ENCODE measurements at regions not wholly inside any gene's neighbourhood (a gene's known extent, or its start where the extent isn't known, plus 50 kb on each side); places are given as distances from the start of the nearest gene placed in this dataset.

- H3K27me3 Mint-ChIP-seq = no peaks in the 10 kb centered on the region
- no peak for DNase-seq
- H3K9me3 Mint-ChIP-seq = peaks cover 11% of the 10 kb centered on the region
- no peaks in the 10 kb centered on the region for H3K36me3 Mint-ChIP-seq
- H3K27ac Mint-ChIP-seq = no peak overlapping the region
- no peak overlapping the region for H3K4me3 Mint-ChIP-seq
- no peaks in the 10 kb centered on the region for H3K4me1 Mint-ChIP-seq
- CTCF ChIA-PET = no interaction called here
Measured at GRCh38 chr21:40901691-40902090, 54.7 kb upstream of the DSCAM start.

- Mint-ChIP-seq H3K36me3 (no peaks in the 10 kb centered on the region), H3K4me1 (no peaks in the 10 kb centered on the region), H3K27ac (no peak overlapping the region), H3K4me3 (no peak overlapping the region), H3K9me3 (peaks cover 11% of the 10 kb centered on the region), H3K27me3 (no peaks in the 10 kb centered on the region)
- no peak for DNase-seq
- CTCF ChIA-PET = no interaction called here
Measured at GRCh38 chr21:40902299-40902698, 55.3 kb upstream of the DSCAM start.

DNA sequence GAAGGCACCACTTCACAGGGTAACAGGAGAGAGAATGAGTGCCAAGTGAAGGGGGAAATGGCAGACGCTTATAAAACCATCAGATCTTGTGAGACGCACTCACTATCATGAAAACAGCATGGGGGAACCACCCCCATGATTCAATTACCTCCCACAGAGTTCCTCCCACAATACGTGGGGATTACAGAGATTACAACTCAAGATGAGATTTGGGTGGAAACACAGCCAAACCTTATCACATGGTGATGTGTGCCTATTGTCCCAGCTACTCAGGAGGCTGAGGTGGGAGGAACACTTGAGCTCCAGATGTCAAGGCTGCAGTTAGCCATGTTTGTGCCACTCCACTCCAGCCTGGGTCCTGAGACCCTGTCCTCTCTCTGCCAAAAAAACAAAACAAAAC is 56.0 kb upstream of the DSCAM start:
- Mint-ChIP-seq H3K4me3 (no peak overlapping the region), H3K27me3 (no peaks in the 10 kb centered on the region), H3K9me3 (peaks cover 11% of the 10 kb centered on the region), H3K27ac (no peak overlapping the region), H3K36me3 (no peaks in the 10 kb centered on the region), H3K4me1 (no peaks in the 10 kb centered on the region)
- CTCF ChIA-PET = no interaction called here
- no peak for DNase-seq

GRCh38 chr21:40905251-40905650 is 58.3 kb upstream of the DSCAM start:
- no peaks in the 10 kb centered on the region for H3K27me3 Mint-ChIP-seq
- CTCF ChIA-PET = no interaction called here
- H3K27ac Mint-ChIP-seq = no peak overlapping the region
- no peak for DNase-seq
- no peak overlapping the region for H3K4me3 Mint-ChIP-seq
- H3K36me3 Mint-ChIP-seq = no peaks in the 10 kb centered on the region
- peaks cover 4% of the 10 kb centered on the region for H3K9me3 Mint-ChIP-seq
- H3K4me1 Mint-ChIP-seq = no peaks in the 10 kb centered on the region

DNA sequence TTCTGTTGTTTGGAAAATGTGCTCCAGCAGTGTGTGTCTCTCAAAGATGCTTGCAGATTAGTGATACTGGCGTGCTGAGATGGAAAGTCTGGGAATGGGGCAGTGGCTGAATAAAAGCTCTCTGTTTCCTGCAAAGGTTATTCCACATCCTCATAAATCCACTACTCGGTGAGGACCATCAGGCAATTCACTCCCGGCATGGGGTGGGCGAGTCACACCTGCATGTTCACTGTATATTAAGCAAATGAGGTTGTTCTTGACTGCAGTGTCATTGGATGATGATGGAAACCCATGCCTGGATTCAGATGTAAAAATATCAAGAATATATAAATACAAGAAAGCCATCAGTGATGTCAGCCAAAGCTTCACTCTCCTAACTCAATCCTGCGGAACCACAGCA is 65.4 kb upstream of the DSCAM start:
- Mint-ChIP-seq H3K27ac (no peak overlapping the region), H3K4me3 (no peak overlapping the region), H3K9me3 (peaks cover 15% of the 10 kb centered on the region), H3K27me3 (no peaks in the 10 kb centered on the region), H3K4me1 (no peaks in the 10 kb centered on the region), H3K36me3 (no peaks in the 10 kb centered on the region)
- CTCF ChIA-PET = no interaction called here
- DNase-seq = no peak

GRCh38 chr21:40915114-40915513 is 68.2 kb upstream of the DSCAM start:
- Mint-ChIP-seq H3K4me3 (no peak overlapping the region), H3K27ac (no peak overlapping the region), H3K9me3 (peaks cover 13% of the 10 kb centered on the region), H3K36me3 (no peaks in the 10 kb centered on the region), H3K27me3 (no peaks in the 10 kb centered on the region), H3K4me1 (no peaks in the 10 kb centered on the region)
- no peak for DNase-seq
- CTCF ChIA-PET = no interaction called here

- Mint-ChIP-seq H3K36me3 (no peaks in the 10 kb centered on the region), H3K4me3 (no peak overlapping the region), H3K27me3 (no peaks in the 10 kb centered on the region), H3K9me3 (peaks cover 9% of the 10 kb centered on the region), H3K27ac (no peak overlapping the region), H3K4me1 (no peaks in the 10 kb centered on the region)
- DNase-seq = no peak
- CTCF ChIA-PET = no interaction called here
Measured at GRCh38 chr21:40923407-40923806, 76.4 kb upstream of the DSCAM start.

DNA sequence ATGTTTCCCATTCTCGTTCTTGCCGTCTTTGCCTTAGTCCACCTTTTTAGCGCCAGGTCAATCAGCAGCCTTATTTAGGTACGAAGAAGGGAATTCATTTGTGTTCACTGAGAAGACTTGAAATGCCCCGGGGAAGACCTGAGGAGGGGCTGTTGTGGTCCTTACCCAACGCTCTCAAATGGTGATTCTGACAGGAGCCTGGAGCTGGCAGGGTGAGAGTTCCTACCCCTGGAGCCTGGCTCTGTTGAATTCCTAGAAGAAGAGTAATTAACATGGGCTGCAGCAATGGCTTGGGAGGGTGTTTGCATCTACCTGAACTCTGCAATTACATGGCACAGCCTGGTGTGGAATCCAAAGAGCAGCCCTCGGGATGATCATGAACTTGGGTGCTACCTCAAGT is 76.9 kb upstream of the DSCAM start:
- H3K4me1 Mint-ChIP-seq = no peaks in the 10 kb centered on the region
- no peak overlapping the region for H3K27ac Mint-ChIP-seq
- CTCF ChIA-PET = no interaction called here
- no peak overlapping the region for H3K4me3 Mint-ChIP-seq
- H3K27me3 Mint-ChIP-seq = no peaks in the 10 kb centered on the region
- no peak for DNase-seq
- peaks cover 11% of the 10 kb centered on the region for H3K9me3 Mint-ChIP-seq
- no peaks in the 10 kb centered on the region for H3K36me3 Mint-ChIP-seq

- no peak for DNase-seq
- H3K36me3 Mint-ChIP-seq = no peaks in the 10 kb centered on the region
- H3K9me3 Mint-ChIP-seq = peaks cover 15% of the 10 kb centered on the region
- no peak overlapping the region for H3K4me3 Mint-ChIP-seq
- CTCF ChIA-PET = no interaction called here
- H3K27me3 Mint-ChIP-seq = no peaks in the 10 kb centered on the region
- no peak overlapping the region for H3K27ac Mint-ChIP-seq
- no peaks in the 10 kb centered on the region for H3K4me1 Mint-ChIP-seq
Measured at GRCh38 chr21:40924641-40925040, 77.7 kb upstream of the DSCAM start.

DNA sequence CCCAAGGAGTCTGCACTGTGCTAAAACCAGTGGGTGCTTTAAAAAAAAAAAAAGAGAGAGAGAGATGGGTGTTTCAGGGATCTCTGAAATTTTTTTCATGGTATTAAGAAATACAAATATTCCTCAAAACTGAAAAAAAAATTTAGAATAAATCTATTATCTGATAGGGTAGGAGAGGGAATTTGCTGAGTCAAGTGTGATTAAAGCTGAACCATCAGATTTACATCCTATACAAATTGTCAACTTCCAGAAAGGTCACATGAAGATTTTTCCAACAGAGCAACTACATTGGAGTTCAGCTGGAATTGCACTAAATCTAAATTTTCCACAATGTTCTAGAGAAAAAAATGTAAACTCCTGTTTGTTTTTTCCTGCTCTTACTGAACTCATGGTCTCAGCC is 79.3 kb upstream of the DSCAM start:
- Mint-ChIP-seq H3K9me3 (peaks cover 22% of the 10 kb centered on the region), H3K27ac (no peak overlapping the region), H3K4me1 (no peaks in the 10 kb centered on the region), H3K36me3 (no peaks in the 10 kb centered on the region), H3K4me3 (no peak overlapping the region), H3K27me3 (no peaks in the 10 kb centered on the region)
- CTCF ChIA-PET = no interaction called here
- no peak for DNase-seq

DNA sequence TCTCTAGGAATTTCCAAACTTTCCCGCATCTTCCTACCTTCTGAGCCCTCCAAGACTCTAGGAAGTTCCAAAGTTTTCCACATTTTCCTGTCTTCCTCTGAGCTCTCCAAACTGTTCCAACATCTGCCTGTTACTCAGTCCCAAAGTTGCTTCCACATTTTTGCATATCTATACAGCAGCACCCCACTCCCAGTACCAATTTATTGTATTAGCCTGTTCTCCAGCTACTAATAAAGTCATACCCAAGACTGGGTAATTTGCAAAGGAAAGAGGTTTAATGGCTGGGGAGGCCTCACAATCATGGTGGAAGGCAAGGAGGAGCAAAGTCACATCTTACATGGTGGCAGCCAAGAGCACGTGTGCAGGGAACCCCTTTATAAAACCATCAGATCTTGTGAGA is 82.9 kb upstream of the DSCAM start:
- CTCF ChIA-PET = no interaction called here
- no peaks in the 10 kb centered on the region for H3K4me1 Mint-ChIP-seq
- peaks cover 32% of the 10 kb centered on the region for H3K9me3 Mint-ChIP-seq
- no peaks in the 10 kb centered on the region for H3K36me3 Mint-ChIP-seq
- no peak overlapping the region for H3K27ac Mint-ChIP-seq
- DNase-seq = no peak
- H3K27me3 Mint-ChIP-seq = no peaks in the 10 kb centered on the region
- H3K4me3 Mint-ChIP-seq = no peak overlapping the region

- CTCF ChIA-PET = interaction anchor here (0.8 kb wide), 1 partner anchor 119 kb away, joined by 3 read pairs; no protein-coding TSS in a partner anchor
- H3K4me1 Mint-ChIP-seq = no peaks in the 10 kb centered on the region
- H3K4me3 Mint-ChIP-seq = no peak overlapping the region
- H3K9me3 Mint-ChIP-seq = peaks cover 32% of the 10 kb centered on the region
- H3K27ac Mint-ChIP-seq = no peak overlapping the region
- H3K36me3 Mint-ChIP-seq = no peaks in the 10 kb centered on the region
- DNase-seq = no peak
- no peaks in the 10 kb centered on the region for H3K27me3 Mint-ChIP-seq
Measured at GRCh38 chr21:40931197-40931596, 84.2 kb upstream of the DSCAM start.

- Mint-ChIP-seq H3K36me3 (no peaks in the 10 kb centered on the region), H3K4me3 (no peak overlapping the region), H3K27ac (no peak overlapping the region), H3K4me1 (no peaks in the 10 kb centered on the region), H3K9me3 (peaks cover 11% of the 10 kb centered on the region), H3K27me3 (no peaks in the 10 kb centered on the region)
- DNase-seq = no peak
- CTCF ChIA-PET = no interaction called here
Measured at GRCh38 chr21:40936178-40936577, 89.2 kb upstream of the DSCAM start.

DNA sequence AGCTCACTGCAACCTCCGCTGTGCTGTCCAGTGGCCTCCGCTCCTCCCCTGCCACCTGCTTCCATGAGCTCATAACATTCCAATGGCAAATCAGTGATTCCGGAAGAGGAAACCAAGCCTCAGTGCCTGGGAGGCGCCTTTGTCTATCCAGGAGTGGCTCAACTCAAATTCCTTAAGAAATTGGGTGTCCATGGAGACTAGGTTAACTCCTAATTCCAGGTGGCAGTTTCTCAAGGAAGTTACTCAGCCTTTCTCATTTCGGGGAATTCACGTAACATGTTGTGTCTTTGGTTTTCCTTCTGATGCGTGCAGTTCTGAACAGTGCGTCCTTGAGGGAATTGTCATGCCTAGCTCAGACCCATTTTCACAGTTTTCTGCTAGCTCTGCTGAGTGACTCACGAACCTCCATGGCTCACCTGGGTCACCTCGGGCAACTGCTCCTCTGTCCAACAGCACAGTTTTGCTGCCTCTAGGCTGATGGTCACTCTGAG is 89.9 kb upstream of the DSCAM start:
- no peaks in the 10 kb centered on the region for H3K27me3 Mint-ChIP-seq
- H3K4me3 Mint-ChIP-seq = no peak overlapping the region
- H3K4me1 Mint-ChIP-seq = no peaks in the 10 kb centered on the region
- DNase-seq = no peak
- CTCF ChIA-PET = no interaction called here
- no peak overlapping the region for H3K27ac Mint-ChIP-seq
- peaks cover 5% of the 10 kb centered on the region for H3K9me3 Mint-ChIP-seq
- no peaks in the 10 kb centered on the region for H3K36me3 Mint-ChIP-seq

- H3K27ac Mint-ChIP-seq = no peak overlapping the region
- CTCF ChIA-PET = no interaction called here
- no peaks in the 10 kb centered on the region for H3K27me3 Mint-ChIP-seq
- no peak for DNase-seq
- H3K36me3 Mint-ChIP-seq = no peaks in the 10 kb centered on the region
- peaks cover 4% of the 10 kb centered on the region for H3K9me3 Mint-ChIP-seq
- H3K4me3 Mint-ChIP-seq = no peak overlapping the region
- no peaks in the 10 kb centered on the region for H3K4me1 Mint-ChIP-seq
Measured at GRCh38 chr21:40938078-40938477, 91.1 kb upstream of the DSCAM start.

DNA sequence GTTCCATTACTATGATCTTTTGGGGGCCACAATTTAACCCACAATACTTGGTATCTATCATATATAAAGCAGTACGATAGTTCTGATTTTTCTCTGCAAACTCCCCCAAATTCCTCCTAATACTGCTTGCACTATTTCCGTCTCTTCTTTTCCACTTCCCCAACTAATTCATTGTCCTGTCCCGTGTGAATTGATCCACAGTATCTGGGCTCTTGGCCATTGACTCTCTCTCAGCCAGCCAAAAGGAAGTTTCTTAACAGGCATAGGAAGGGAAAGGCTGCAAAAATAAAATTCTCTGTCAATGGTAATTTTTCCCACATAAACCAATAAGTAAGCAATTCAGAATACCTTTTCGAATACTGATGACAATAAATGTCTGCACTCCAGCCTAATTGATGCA is 91.7 kb upstream of the DSCAM start:
- Mint-ChIP-seq H3K36me3 (no peaks in the 10 kb centered on the region), H3K4me1 (no peaks in the 10 kb centered on the region), H3K4me3 (no peak overlapping the region), H3K27me3 (no peaks in the 10 kb centered on the region), H3K27ac (no peak overlapping the region), H3K9me3 (no peaks in the 10 kb centered on the region)
- no peak for DNase-seq
- CTCF ChIA-PET = no interaction called here

Measured in activated naive CD4-positive, alpha-beta T cell treated with anti-CD3 and anti-CD28 coated beads, Interleukin-2, amount 10 ng/mL, durations not matched to agents 7 days and 5 days (primary cell).